HG02840 (cell line): ENCODE measurements at regions not wholly inside any gene's neighbourhood (a gene's known extent, or its start where the extent isn't known, plus 50 kb on each side); places are given as distances from the start of the nearest gene placed in this dataset.
"Not testable (repeated sequence)": the region's sequence is repeated elsewhere in the genome, so short reads cannot be mapped to it uniquely, and the experiment has no call there.

Experiments used
- ATAC-seq: cut with Tn5 transposase; IDR thresholded peaks from one replicate; pipeline ENCODE4 v1.9.1; 2021; ENCODE audit warnings: mild to moderate bottlenecking, moderate library complexity, moderate number of reproducible peaks; ENCODE audit not compliant: unreplicated experiment, low FRiP score

DNA sequence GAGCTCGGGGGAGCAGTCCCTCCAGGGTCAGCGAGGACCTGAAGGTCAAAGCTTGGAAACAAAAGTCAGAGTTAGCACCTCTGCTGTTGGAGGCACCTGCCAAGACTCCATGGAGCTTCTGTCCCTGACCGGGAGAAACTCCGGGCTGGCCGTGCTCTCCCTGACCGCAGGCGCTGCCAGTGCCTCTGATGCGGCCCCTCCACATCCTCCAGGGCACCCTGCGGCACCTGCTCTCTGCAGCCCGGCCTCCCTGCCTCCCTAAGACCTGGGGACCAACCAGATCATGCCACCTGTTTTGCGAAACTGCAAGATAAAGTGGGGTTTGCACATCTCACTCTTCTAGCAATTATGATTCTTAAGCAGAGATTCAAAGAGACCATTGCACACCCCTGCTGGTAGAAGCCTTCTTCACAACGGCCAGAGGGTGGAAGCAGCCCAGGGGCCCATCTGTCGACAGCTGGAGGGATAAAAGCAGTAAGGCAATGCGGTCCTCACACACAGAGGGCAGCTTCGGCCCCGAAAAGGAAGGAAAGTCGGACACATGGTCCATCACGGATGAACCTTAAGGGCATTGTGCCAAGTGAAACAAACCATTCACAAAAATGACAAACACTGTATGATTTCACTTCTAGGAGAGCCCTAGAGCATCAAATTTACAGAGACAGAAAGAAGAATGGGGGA is 477.1 kb downstream of the BRD1 start:
- no peak for ATAC-seq

DNA sequence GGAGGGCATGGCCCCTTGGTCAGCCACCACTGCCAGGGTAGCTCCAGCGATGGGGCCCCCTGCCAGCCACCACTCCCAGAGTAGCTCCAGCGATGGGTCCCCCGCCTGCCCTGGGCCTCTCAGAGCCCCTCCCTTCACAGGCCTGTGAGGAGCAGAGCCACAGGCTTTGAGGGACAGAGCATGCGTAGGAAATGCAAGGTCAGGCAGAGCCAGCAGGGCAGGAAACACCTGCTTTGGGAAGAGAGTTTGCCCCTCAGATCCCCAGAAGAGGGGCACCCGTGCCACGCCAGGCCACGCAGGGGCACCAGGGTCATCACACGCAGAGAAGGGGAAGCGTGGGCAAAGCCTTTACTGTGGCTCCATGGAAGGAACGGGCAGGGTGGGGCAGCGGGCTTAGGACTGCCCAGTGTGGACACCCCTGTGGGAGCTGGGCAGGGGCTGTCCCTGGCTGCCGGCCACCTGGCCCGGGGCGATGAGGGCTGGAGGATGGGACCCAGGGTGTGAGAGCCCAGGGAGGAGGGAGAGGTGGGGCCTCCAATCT is 477.8 kb downstream of the BRD1 start:
- ATAC-seq: no peak

DNA sequence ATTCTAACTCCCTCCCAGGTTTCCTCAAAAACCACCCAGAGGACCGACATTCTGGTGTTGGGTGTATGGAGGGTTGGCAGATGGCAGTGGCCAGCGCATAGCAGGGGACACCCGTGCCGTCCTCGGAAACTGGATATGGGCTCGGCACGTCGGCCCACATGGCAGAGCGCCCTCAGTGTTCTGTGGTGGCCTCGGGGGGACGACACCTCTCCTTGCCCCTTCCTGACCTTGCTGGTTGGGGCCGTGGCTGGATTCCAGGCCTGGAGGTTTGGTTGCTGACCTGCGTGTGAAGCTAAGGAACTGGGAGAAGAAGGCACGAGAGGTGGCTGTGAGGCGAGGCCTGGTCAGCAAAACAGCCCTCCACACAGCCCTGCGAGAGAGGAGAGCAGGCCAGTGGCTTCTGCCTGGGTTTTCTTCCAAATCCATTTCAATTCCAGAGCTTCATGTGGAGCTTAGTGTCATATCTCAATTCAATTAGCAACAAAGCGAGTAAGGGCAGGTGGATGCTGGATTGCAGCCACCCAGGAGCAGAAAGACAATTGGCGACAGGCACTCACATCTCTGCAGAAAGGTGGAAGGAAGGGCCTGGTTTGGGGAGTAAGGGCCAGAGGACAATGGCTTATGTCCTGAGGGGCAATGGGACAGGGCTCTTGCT is 478.4 kb downstream of the BRD1 start:
- no peak for ATAC-seq

DNA sequence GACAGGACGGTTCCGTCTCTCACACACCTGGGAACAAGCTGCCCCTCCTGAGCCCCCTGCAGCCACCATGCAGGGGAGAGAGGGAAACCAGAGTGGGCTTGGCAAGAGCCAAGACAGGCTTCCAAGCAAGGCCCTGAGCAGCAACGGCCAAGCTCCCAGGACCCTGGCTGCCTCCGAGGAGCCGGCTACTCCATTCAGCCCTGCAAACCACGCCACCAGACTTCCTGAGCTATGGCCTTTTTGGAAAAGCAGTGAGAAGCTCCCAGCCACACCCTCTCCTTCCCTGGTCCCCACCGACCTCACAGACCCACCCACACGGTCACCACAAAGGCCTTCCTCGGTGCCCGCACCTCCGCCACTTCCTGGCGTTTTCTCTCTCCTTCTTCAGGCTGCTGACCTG is 479.0 kb downstream of the BRD1 start:
- no peak for ATAC-seq

DNA sequence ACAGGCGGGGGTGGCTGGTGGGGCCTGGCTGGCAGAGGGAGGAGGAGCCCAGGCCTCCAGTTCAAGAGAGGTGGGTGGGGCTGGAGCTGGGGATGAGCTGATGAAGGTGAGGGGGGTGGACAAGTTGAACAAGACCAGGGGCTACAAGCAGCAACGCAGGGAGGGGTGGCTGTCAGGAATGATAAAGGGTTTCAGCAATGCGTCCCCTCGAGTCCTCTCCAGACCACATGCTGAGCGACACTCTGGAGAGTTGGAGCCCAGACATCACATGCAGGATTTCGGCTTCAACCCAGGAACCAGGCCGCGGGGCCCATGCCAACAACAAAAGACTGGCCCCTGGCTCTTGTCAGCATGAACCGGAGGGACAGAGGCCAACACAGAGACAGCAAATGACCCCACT is 480.3 kb downstream of the BRD1 start:
- no peak for ATAC-seq

DNA sequence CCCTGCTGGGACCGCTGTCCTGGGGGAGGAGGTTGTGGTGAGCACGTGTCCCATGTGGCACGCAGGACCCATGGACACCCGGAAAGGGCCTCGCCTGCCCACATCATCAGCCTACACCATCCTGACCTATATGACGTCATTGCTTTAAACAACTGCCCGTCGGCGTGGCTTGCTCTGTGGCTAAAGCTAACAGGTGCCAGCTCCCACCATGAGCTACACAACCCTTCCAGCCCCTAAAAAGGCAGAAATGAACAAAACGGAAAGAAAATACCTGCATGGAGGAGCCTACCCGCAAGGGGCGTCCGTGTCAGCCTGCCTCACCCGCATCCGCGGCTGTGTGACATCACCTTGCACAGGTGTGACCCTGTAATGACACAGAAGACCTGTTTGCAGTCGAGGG is 481.8 kb downstream of the BRD1 start:
- no peak for ATAC-seq

DNA sequence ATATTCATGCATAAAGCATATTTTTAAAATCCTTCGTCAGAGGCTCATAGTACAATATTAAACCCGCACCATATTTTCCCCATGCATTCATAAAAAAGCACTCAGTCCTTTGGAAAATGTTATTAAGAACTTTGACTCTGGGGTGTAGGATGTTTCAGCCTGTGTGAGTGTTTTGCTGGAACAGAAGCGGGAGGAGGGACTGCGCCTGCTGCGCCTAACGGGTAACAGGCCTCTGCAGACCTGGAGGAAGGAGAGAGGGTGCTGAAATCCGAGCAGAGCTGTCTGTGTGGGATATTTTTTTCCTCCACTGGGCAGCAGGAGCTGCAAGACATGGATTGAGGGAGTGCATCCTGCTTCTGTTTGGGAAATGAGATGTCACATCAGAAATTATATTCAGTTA is 483.0 kb downstream of the BRD1 start:
- no peak for ATAC-seq

DNA sequence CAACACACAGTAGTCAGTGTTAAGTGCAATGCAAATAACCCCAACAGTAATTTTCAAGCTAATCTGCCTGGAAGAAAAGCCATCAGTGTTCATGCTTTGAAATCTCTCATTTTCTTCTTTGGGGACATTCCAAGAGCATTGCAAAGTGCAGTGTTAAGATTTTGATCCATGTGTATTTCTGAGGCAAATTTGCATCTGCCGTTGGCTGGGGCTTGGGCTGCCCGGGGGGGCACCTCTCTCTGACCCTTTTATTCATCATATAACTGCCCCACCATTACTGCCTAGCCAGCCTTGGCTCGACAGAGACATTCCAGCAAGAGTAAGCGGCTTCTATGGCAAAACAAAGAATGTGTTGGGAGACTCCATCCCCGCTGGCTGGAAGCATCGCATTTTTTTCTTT is 483.5 kb downstream of the BRD1 start:
- ATAC-seq: no peak

DNA sequence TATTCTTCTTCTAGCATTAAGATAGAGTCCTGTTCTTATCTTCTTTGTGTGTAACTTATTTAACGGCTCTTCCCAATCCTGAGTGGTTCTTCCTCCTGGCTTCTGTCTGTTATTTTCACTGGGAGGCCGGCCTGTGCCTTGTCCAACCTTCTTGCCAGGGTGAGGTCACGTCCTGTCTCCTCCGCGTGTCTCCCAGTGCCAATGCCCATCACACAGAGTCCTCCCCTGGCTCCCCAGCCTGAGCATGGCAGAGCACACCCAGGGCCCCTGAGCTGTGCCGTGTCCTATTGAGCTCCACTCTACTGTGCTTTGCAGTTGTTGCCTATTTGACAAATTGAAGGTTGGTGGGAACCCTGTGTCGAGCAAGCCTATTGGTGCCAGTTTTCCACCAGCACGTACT is 487.3 kb downstream of the BRD1 start:
- ATAC-seq: no peak

DNA sequence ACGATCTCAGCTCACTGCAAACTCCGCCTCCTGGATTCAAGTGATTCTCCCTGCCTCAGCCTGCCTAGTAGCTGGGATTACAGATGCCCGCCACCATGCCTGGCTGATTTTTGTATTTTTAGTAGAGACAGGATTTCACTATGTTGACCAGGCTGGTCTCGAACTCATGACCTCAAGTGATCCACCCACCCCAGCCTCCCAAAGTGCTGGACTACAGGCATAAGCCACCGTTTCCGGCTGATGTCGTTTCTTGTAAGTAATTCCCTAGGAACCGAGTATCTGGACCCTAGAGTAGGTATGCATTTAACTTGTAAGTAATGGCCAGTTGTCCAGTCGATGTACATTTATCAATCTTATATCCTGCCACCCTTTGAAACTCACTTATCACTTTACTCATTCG is 491.2 kb downstream of the BRD1 start:
- ATAC-seq: not testable (repeated sequence)

DNA sequence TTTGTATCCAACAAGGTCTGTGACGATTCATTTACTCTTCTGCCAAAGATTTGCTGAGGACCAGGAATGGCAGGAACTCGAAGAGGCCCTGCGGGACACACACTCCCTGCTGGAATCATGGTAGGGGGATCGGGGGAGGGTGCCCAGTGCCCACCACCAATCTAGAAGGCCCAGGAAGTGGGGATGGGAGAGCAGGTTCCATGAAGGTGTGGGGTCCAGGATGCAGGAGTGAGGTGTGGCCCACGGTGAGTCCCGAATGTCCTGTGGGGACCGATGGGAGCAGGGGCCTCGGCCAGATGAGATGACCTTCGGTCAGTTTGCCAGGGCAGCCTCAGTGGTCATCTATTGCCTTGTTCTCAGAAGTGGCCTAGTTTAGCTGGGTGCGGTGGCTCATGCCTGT is 492.7 kb downstream of the BRD1 start:
- ATAC-seq: no peak

DNA sequence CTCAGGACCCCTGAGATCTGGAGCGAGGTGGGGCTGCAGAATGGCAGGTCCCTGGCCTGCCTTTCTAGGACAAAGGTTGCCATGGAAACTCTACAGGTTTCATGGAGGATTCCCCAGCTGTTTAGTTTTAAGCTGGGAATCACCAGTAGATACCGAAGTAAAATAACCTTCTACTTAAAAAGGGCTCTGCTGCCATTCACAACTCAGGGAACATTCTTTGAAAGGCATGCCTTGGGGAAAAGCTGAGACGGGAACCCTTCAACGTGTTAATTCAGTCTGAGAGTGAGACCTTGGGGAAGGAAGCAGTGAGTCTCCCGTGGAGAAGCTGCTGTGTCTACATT is 493.3 kb downstream of the BRD1 start:
- no peak for ATAC-seq

DNA sequence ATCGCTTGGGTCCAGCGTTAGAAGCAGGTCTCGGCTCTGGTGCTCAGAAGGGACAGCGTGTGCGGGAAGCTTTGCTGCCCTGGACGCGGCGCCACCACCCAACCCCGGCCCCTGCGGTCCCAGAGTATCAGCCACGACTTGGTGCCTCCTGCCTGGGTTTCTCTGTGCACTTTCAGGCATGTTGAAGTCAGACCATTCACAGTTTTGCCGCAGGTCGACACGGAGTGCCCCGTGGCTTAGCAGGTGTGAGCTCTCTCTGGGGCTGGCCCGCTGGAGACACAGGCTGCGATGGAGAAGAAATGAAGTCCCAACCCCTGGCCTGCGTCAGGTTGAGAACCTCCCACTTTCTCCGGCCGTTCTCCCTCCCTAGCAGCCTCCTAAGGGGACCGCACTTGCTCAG is 494.5 kb downstream of the BRD1 start:
- no peak for ATAC-seq

DNA sequence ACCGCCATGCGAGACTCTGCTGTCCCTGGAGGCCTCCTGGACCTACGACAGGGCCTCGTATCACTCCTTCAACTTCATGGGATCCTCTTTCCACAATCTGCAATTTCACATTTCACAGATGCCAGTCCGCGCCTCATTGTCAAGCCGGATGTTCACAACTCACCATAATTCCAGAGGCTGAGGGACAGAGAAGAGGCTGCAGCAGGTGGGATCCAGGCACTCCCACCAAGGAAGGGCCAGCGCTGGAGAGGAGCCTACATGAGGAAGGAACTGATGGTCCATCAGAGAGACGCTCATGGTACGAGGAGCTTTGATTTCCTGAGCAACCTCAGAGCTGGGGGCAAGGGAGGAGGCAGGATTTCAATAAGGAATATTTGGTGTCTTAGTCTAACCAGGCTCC is 495.0 kb downstream of the BRD1 start:
- no peak for ATAC-seq

DNA sequence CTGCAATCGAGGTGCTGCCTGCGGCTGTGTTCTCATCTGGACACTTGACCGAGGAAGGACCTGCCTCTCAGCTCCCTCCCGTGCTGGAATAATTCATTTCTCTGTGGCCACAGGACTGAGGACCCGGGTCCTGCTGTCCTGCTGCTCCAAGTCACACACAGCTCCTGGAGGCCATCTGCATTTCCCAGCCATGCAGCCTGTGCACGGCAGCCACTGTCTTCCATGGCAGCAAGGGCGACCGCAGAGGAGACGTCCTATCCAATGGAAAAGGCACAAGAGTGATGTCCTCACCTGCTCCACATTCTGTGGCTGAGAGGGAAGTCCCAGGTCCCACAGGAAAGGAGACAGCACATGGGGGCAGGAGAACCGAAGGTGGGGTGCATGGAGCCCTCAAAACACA is 495.8 kb downstream of the BRD1 start:
- ATAC-seq: no peak

DNA sequence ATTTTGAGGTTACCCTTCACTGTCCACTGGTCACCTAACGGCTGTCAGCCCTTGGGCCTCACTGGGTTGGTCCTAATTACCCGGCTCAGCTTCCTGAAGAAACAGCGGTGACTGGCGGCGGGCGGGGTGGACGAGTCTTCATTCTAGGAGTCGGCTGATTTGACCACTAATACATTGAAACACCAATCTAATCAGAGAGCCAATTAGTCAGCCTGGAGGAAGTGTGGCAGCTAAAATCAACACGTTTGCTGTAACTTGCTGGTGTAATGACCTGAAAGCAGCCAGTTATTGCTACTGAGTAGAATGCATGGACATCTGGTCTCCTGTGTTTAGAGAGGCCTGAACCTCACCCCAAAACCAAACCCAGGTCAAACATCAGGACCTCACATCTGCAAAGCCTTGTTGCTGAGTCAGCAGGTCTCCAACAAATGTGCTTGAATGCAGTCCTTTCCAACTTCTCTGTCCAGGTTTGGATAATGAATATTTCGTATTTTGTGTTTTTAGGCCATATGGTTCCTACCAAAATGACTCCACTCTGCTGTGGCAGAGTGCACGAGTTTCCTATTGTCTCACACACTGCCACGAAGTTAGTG is 496.4 kb downstream of the BRD1 start:
- ATAC-seq: no peak

DNA sequence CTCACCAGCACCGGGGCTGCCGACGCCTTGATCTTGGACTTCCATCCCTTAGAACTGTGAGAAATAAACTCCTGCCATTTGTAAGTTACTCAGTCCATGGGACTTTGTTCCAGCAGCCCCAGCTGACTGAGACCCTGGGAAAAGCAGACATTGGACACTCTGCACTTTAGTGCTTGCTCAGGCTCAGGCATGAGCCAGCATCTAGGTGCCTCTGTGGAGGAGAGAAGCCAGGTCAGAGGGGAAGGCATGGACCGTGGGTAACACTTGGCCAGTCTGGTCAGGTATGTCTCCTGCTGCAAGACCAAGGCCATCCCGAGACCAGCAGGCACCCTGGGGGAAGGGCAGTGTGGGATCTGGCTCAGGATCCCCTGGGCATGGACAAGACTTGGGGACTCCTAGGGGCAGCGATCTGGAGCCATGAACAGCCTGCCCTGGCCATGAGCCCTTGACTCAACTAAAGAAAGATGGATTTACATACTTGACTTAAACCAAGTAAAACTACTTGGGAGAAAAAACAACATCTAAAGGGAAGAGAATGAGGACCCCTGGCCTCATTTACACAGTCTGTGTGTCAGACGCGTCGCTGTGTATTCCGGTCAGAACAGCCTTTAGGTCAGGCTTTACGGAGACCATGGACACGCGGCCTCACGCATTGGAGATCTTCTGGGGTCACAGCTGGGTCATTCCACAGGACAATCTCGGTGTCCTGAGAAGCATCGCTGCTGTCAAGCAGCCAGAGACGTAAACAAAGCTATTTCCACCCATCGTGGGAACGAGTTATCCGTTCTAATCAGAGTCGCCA is 497.1 kb downstream of the BRD1 start:
- no peak for ATAC-seq

DNA sequence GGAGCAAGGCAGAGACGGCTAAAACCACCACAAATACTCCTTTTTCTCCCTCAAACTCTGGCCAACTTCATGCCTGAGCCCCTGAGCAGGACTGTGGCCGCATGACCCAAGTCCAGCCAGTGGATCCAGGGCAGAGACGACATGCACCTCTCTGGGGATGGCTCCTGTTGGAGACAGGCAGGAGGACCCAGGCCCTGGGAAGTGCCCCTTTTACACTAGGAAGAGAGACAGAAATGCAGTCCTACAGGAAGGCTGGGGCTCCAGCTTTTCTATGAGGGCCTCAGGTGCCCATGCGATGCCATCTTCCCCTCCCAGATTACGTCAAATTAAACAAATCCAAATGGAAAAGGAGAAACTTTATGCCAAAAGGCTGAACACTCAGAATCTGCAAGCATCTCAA is 498.0 kb downstream of the BRD1 start:
- ATAC-seq: no peak

DNA sequence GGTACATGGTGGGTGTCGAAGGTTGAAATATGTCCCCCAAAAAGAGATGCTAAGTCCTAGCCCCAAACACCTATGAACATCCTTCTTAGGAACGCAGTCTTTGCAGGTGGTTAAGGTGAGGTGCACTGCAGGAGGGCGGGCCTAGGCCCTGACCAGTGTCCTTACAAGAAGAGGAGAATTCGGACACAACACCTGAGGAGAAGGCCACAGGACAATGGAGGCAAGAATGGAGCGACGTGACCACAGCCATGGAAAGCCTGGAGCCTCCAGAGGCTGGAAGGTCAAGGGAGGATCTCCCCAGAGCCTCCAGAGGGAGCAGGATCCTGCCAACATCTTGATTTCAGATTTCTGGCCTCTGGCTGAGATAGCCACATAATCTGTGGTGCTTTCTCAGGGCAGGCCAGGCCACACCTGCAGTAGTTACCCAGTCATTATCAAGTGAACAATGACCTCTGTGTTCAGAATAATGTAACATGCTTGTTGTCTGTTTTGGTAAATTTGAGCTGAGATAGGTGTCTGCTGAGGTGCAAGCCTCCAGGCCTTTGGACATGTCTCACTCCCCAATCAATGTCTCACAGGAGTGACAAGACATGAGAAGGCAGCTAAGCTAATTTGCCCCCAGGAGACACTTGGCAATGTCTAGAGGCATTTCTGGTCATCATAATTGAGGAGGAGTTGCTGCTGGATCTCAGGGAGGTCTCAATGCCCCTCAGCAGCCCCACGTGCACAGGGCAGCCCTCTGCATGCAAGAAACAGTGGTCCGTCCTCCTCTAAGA is 498.9 kb downstream of the BRD1 start:
- no peak for ATAC-seq

DNA sequence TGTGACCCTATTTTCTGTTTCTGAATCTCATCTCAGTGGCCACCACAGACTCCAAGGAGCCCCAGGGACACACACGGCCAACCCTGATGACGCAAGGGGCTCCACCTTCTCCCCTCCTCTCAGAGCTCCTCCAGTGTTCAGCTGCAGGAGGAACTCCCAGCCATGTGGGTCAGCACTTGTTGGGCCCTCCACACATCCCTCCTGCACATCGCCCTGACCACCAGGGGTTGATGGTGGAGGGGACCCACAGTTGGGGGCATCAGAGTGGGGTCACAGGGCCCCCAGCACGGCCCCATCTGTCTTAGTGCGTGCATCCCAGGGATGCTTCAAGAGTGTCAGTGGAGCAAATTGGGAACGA is 499.6 kb downstream of the BRD1 start:
- ATAC-seq: no peak
